T-helper 2 cell (primary cell): ENCODE measurements at regions not wholly inside any gene's neighbourhood (a gene's known extent, or its start where the extent isn't known, plus 50 kb on each side); places are given as distances from the start of the nearest gene placed in this dataset.
A peak's percentile ranks its signal among the peaks of the same experiment; 100 is the strongest.

Experiments used
- DNase-seq, 5 experiments: peaks; one replicate each; pipeline versions ENCODE4 v3.0.0 to v3.0.0-alpha.2; 2012 to 2022

DNA sequence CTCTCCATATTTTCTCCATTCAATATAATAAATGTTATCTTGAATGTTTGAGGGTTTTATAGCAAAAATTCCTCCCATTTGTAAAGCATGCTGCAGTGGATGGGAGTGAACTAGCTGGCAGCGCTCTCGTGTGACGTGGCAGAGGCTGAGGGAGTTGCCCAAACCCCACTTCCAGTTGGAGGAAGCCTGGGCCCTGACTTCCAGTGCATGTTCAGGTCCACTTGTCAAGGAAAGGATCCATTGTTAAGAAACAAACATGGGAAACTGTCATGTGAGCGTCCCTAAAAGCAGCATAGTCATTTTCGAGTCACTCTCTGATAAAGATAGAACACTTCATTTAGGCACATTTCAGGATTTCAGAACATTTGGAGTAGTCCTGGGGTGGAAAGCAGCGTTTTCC lies 116.6 kb downstream of the SLC25A47 start:
- no peak for DNase-seq

DNA sequence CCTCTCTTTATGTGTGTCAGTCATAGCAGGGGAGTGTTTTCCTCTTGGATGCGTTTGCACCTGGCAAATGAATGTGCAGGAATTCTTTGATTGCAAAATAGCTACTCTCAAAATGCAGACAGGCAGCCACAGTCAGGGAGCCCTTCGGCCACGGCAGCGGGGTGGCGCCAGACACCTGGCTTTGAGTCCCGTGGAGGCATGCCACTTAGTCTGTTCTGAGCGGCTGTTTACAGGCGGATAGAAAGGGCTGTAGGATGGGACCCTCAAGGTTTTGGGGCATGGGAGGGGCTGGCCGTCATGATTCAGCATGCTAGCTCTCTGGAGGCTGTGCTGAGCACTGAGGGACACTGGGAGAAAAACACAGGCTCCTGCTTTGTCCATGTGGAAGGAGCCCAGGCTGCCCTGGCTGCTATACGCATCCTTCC lies 117.1 kb downstream of the SLC25A47 start:
- DNase-seq, result peak in 2 of 5 experiments; percentile 2 to 30

DNA sequence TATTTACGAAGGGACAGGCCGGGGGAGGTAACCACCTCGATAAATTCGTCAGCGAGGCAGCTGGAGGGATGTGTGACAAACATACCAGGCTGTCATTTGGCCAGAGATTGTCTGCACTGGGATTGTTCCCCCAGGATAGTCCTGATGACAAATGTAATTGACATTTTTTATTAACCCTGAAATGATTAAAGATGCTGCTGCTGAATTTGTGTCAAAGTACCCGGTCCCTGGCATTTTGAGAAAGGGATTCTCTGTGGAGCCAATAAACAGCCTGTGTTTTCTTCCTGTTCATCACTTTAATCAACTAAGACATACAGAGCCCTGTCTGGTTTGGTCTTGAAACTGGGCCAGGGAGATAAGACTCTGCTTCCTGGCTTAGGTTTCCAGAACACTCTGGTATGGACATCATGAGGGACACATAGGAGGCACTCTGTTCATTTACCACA lies 117.6 kb downstream of the SLC25A47 start:
- no peak for DNase-seq

DNA sequence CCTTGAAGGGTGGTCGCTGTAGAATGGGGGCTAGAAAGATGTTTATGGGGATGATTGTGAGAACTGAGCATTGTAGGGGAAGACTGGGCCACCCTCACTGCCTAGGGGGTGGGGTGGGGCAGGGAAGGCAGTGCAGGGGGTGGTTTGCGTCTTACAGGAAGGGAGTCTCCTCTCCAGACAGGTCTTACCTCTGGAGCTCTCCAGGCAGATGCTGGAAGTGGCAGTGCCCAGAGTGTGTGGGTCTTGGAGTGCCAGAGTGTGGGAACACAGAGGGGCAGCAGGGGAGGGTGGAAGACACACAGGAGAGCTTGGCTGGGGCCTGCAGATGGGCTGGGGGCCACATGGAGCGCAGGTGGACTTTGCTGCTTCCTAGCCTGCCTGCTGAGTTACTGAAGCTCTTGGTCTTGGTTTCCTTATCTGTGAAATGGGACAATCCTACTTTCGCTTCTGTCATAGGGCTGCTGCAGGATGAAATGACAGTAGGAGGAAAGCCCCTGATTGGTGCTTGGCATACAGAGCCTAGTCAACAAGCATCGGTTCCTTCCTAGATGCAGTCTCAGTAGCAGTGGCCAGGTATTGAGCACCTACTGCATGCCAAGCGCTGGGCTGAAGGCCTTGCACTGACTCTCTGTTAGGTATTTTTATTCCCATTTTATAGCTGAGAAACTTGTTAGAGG lies 118.3 kb downstream of the SLC25A47 start:
- DNase-seq, result peak in 1 of 5 experiments; percentile 54

DNA sequence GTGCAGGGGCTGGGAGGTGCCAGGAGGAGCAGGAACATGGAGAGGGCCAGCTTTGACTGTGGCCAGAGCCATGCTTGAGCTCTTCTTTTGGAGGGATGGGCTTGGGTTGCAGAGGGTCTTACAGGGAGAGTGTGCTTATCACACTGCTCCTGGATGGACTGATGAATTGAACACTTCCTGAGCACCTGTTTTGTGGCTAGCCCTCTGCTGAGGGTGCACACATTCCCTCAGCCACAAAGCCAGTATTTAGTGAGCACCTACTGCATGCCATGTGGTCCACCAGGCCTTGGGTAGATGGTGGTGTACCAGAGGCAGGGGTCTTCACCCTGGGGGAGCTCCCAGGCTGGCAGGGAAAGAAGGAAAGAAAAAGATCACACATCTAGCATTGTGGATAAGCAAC lies 118.9 kb downstream of the SLC25A47 start:
- no peak for DNase-seq

DNA sequence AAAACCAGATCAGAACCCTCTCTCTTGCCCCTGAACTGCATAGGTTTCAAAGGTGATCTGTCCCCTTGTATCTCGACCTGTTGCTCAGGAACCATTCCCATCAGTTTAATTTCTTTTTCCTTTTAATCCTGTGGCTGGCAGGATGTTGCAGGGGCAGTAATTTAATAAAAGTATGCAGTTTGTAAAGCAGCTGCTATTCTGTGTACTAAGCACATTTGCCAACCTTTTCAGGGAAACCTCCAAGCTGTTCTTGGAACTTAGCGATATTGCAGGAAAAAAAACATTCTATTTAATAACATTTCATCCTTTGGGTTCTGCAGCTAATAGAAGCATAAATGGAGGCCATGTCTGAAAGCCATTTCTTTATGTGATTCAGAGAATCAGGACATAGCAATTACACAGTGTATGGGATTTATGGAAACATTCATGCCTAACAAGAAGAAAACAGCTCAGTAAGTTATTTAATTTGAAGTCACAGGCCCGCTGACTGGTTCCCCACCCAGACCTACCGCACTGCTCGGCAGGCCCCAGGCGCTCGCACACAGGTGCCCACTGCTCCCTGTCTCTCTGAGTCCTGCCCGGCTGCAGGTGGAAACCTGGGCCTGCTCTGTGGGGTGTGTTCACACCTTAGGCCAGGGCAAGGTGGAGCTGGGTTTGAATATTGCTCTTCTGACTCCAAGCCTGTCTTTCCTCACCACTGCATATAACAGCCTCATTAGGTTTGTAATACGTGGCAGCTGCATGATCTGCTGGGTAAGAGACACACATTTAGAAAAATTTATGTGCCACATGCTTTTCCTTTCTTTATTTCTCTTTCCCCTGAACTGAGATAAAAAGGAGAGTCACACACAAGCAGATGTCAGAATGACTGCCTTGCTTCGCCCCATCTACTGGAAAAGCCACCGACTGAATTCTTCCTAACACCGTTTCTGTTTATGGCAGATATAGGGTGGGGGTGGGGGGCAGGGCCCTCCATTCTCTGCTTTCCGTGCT lies 119.7 kb downstream of the SLC25A47 start:
- DNase-seq, result no peak

DNA sequence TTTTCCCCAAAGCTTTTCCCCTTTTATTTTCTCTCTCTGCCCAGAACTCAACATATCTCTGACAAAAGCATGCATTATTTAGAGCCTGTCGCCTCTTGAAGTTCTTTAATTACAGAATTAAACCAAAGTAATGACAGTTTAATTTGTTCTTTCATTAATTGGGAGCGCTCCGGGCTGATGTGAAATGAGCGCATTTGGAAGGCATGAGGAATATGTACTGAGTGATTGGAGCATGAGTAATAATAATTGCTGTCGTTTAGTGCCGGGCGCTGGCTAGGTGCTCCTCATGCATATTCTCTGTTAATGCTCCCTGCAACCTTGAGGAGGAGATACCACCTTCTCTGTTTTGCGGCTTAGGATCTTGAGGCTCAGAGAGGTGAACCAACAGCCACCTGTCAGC lies 120.5 kb downstream of the SLC25A47 start:
- DNase-seq, result no peak

DNA sequence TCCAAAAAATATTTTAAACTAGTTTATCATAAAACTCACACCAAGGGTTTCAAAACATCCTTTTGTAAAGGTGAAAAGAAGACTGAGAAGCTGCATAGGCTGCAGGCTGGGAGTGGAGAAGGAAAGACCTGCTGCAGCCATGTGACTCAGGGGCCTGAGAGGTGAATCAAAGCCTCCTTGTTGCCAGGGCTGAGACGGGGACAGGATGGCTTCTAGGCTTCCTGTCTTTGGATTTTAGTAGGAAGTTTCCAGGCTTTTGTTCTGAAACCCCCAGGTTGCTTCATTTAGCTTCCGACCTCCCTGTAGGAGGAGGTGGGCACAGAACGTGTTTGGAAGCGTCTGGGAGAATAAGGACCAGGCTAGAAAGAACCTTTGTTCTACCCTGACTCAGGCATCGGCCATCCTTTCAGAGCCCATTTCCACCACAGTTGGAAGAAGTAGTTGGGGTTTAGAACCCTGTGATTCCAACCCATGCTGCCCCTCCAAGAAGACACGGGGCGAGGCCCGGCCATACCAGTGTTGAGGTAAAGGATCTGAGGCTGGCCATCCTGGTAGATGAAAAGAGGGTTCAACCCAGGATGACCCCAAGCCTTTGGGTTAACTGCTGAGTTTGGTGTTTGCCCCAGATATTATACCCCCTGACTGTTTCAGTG lies 122.4 kb downstream of the SLC25A47 start:
- no peak for DNase-seq

DNA sequence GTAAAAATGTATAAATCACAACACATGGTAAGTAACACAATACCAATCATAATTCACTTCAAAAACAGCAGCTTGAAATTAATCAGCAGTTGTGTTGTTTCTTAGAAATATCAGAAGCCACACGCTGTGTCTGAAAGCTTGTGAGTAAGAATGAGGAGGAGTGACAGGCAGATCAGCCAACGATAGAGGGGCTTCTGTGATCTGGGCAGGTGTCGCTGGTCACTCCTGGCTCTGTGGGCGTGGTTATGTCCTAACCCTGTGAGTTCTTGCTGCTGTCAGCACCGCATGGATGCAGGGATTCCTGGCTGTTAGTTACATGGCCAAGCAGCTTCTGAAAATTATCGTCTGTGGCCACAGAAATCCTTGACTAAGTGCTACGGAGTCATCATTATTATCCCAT lies 123.4 kb downstream of the SLC25A47 start:
- peak in 1 of 5 experiments; percentile 74 for DNase-seq

DNA sequence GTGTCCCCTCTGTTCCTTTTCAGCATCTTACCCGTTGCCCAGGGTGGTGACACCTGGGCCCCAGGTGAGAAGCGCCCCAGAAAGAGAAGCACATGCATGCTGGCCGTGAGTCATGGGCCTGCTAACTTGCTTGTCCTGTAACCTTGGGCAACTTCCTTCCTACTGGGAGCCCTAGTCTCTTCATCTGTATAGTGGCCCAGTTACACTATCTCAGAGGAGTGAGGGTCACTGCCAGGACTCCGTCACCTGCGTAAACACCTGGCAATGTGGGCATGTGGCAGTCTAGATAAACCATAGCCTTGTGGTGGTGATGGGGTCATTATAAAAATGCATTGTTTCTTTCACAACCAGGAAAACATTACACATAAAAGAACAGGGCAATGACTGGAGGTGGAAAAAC lies 125.2 kb downstream of the SLC25A47 start:
- DNase-seq, result no peak

DNA sequence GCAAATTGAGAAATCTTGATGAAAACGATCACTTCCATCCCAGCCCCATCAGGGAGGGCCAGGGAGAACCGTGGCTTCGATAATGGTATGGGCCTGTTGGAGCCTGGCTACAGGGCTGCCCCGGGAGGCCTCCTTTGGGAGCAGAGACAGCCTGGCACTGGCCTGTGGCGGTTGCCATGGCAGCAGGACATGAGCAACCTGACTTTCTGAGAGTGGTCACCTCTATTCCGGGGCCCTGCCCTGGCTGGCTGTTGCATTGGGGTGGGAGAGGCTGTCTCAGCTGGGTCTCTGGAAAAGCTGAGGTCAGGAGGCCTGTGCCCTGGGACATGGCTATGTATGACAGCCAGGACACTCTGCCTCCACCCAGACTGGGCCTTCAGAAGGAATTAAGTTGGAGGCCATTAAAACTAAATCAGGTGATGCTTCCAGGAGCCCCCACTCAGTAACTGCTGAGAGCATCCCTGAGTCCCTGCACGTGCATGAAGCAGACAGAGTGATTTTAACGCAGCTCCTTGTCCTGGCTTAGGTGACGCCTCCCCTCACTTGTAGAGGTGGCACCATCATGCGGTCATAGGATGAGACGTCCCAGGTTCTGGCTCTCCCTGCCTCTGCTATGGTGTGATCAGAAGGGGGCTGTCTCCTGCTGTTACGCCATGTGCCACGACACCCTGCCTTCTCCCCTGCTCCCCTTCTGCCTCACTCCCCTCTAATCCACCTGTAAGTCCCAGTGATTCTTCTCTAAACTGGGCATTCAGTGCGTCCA lies 126.3 kb downstream of the SLC25A47 start:
- no peak for DNase-seq

DNA sequence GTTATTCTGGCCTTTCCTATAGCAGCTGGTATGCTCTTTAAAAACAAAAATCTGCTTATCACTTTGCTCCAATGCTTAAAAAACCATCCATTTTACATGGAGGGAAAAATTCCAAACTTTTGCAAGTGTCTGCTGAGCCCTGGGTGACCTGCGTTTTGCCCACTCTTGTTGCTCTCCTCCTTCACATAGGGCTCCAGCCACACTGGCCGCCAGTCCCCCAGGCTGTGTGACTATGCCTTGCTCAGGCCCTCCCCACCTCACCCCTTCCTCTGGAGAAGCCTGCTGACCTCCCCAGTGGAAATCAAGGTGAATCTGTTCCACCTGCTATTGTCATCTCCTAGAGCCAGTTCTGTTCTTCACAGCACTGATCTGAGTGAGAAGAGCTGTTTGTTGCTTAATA lies 126.9 kb downstream of the SLC25A47 start:
- no peak for DNase-seq

DNA sequence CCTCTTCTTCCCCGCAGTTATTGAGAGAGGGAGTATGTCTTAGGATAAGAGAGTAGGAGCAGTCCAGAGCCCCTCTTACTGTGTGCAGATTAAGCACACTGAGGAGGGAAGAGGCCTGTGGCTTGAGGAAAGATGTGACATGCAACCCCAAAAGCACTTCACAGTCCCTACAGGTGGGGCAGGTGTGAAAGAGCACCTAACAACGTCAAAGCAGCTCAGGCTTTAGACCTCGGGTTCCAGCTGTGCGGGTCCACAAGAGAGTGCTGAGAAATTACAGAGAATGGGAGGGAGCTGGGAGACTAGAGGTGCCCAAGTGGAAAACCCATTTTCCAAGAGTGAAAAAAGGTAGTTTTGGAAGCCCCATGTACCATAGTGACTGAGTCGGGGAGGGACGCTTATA lies 127.6 kb downstream of the SLC25A47 start:
- DNase-seq, result no peak

DNA sequence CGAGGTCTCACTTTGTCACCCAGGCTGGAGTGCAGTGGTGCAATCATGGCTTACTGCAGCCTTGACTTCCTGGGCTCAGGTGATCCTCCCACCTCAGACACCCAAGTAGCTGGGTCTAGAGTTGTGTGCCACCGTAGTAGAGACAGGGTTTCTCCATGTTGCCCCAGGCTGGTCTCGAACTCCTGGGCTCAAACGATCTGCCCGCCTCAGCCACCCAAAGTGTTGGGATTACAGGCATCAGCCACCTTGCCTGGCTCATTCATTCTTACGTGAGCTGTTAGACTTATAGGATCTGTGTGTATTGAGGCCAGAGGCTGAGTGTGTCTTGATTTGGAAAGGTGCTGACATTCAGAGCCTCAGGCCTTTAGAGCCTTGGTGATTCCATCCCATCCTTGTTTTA lies 128.1 kb downstream of the SLC25A47 start:
- no peak for DNase-seq

DNA sequence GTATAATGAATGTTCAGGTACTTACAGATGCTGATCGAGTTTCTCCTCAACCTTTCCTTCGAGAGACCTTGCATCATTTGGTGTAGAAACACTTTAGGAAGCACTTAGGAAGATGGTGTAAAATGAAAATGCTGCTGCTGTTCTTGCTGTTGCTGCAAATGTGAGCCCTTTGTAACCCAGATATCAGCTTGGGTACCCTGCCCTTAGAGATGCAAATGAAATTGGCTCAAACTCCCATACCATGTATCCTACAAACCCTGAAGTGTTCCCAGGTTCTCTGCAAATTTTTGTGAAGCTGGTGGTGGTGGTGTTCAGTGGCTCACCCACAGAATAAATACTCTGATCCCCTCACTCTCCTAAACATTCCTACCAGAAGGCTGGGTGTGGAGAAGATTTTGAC lies 130.8 kb downstream of the SLC25A47 start:
- no peak for DNase-seq

DNA sequence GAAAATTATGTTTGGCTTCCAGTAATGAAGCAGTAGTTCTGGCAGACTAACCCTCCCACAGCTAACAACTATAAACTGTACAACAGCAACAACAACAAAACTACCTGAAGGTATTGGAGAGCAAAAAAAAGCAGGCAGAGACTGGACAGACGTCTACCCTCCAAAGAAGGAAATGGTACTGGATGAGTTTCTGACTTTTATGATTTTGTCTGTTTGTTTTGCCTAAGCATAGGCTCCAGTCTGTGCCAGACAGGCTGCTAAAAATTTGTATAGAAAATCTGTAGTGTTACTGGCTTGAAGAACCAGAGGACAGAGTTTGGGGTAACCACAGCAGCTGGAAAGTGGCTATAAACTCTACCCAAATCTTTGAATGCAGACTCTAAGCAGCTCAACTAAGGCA lies 131.3 kb downstream of the SLC25A47 start:
- DNase-seq, result no peak

DNA sequence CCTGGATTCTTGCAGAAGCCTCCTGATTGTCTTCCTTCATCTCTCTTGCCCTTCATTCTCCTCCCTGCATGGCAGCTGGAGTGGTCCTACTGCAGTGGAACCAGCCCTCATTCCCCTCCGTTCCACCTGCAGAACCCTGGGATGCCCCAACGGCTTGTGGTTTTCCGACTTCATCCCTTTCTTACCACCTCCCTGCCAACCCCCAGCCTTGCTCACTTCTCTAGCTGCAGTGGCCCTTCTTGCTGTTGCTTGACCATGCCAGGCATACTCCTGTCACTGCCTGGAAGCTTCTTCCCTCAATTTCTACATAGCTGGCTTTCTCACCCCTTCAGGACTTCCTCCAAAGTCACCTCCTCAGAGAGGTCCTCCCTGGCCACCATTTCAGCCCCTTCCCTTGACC lies 123.3 kb downstream of the BEGAIN start:
- no peak for DNase-seq

DNA sequence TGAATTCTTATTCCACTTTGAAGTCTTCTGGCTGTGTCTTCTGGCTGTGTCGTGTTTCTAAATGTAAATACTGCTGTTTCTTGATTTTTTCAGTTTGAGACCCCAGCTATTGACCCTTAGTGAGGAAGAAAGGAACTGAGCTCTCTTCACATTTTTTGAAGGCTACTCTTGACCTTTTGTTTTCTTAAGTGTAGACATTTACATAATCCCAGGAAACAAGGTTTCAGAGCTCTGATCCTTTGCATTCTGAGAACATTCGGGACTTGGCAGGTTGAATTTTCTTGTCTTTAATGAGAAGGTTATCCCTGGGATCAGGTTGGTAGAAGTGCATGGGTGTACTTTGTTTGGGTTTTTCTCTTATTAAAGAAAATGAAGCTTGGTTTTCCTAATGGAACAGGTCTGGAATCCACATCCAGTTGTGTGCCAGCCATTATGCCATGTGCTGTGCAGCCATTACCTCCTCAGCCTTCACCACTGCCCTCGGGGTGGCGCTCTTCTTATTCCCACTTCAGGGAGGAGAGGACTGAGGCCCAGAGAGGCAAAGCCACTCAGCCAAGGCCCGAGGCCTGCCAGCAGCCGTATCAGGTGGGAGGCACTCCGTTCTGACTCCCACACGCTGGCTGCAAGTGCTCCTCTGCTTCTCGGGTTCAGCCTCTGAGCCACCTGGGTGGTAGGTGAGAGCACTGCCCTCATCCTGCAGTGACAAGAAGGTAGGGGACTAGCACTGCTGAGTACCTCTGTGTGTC lies 120.9 kb downstream of the BEGAIN start:
- no peak for DNase-seq

DNA sequence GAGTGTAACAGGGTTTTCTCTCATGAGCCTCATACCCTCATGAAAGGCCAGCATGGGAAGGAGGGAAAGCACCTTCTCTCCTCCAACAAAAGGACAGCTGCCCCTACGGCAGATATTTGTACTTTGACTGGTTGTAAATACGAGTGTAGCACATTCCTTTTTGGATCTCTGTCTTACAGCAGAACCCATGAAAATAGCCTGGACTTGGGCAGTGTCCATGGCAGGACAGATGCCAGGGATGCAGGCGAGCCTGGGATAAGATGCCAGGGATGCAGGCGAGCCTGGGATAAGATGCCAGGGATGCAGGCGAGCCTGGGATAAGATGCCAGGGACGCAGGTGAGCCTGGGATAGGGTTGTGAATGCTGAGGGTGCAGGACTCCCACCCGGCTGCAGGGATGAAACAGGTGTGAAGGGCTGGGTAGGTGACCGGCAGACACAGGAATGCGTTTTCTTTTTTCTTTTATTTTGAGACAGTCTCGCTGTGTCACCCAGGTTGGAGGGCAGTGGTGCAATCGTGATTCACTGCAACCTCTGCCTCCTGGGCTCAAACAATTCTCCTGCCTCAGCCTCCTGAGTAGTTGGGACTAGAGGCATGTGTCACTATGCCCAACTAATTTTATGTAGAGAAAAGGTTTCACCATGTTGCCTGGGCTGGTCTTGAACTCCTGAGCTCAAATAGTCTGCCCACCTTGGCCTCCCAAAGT lies 120.0 kb downstream of the BEGAIN start:
- no peak for DNase-seq

DNA sequence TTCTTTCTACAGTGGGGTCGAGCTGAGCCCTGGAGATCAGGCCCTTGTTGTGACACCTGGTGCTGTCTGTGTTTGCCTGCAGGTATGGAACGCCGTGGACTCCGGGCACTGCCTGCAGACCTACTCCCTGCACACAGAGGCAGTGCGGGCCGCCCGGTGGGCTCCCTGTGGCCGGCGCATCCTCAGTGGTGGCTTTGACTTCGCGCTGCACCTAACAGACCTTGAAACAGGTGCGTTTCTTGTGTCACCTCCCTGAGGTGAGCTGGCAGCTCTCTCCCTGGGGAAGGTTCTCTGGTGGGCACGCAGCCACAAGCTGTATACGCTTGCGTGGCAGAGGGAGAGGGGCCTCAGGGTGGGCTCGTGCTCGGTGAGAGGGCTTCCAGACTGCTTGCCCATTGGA lies 119.3 kb downstream of the BEGAIN start:
- no peak for DNase-seq

DNA sequence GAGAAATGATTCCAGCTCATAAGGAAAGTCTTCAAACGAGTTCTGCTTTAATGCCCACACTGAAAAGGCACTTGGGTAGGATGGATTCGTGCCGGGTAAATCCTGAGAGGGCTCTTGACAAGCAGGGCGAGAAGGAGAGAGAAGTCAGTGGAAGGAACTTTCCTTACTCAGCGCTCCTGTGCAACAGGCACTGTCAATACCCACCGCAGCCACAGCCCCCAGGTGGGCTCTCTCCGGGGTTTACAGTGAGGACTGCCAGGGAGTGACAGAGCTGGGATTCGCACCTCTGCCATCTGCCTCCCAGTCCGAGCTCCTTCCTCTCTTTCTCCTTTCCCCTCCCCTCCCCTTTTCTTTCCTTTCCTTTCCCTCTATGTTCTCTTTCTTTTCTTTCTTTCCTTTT lies 118.7 kb downstream of the BEGAIN start:
- DNase-seq, result no peak
